ENCODE measurements at regions not wholly inside any gene's neighbourhood (a gene's known extent, or its start where the extent isn't known, plus 50 kb on each side); places are given as distances from the start of the nearest gene placed in this dataset.

DNA sequence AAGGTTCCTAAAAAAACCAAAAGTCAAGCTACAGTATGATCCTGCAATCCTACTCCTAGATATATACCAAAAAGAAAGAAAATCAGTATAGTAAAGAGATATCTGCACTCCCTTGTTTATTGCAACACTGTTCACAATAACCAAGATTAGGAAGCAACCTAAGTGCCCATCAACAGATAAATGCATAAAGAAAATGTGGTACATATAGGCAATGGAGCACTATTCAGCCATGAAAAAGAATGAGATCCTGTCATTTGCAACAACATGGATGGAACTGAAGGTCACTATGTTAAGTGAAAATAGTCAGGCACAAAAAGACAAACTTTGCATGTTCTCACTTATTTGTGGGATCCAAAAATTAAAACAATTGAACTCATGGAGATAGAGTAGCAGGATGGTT lies 1159.5 kb upstream of the AUTS2 start:
- H3K4me3 ChIP-seq (ENCODE audit: low read depth, low read length) = no peak overlapping the region
- H3K36me3 ChIP-seq = no peaks in the 10 kb centered on the region
- TF ChIP-seq, protein P1, sequence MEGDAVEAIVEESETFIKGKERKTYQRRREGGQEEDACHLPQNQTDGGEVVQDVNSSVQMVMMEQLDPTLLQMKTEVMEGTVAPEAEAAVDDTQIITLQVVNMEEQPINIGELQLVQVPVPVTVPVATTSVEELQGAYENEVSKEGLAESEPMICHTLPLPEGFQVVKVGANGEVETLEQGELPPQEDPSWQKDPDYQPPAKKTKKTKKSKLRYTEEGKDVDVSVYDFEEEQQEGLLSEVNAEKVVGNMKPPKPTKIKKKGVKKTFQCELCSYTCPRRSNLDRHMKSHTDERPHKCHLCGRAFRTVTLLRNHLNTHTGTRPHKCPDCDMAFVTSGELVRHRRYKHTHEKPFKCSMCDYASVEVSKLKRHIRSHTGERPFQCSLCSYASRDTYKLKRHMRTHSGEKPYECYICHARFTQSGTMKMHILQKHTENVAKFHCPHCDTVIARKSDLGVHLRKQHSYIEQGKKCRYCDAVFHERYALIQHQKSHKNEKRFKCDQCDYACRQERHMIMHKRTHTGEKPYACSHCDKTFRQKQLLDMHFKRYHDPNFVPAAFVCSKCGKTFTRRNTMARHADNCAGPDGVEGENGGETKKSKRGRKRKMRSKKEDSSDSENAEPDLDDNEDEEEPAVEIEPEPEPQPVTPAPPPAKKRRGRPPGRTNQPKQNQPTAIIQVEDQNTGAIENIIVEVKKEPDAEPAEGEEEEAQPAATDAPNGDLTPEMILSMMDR (IDR thresholded peaks at IDR 0.05; ENCODE audit: low read depth, low read length) = no peak
- H3K27ac ChIP-seq = no peak overlapping the region
- no peaks in the 10 kb centered on the region for H3K27me3 ChIP-seq (ENCODE audit: insufficient read depth, low read depth, severe bottlenecking)
- DNase-seq = no peak
- H3K9me3 ChIP-seq (ENCODE audit: severe bottlenecking) = no peaks in the 10 kb centered on the region

- TF ChIP-seq, protein P1 (IDR thresholded peaks at IDR 0.05; ENCODE audit: low read depth, low read length) = no peak
- DNase-seq = no peak
- H3K9me3 ChIP-seq (ENCODE audit: severe bottlenecking) = no peaks in the 10 kb centered on the region
- no peaks in the 10 kb centered on the region for H3K27me3 ChIP-seq (ENCODE audit: insufficient read depth, low read depth, severe bottlenecking)
- H3K4me3 ChIP-seq (ENCODE audit: low read depth, low read length) = no peak overlapping the region
- H3K36me3 ChIP-seq = no peaks in the 10 kb centered on the region
- H3K27ac ChIP-seq = no peak overlapping the region
Observed at GRCh38 chr7:68439897-68440296, 1158.4 kb upstream of the AUTS2 start.

DNA sequence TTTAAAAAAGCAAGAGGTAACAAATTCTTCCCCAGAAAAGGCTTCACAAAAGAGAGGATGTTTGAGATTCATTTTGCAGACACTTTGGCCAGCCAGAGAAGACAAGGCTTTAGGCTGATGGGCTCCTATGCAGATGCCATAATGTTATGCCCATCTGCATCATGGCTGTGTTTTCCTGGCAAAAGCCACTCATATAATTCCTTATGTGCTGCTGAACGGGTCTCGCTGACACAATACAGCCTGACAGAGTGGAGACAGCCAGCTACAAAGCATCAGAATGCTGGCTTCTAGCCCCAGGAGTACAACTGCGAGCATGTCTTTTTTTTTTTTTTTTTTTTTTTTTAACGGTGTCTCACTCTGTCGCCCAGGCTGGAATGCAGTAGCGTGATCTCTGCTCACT lies 1157.4 kb upstream of the AUTS2 start:
- DNase-seq = no peak

DNA sequence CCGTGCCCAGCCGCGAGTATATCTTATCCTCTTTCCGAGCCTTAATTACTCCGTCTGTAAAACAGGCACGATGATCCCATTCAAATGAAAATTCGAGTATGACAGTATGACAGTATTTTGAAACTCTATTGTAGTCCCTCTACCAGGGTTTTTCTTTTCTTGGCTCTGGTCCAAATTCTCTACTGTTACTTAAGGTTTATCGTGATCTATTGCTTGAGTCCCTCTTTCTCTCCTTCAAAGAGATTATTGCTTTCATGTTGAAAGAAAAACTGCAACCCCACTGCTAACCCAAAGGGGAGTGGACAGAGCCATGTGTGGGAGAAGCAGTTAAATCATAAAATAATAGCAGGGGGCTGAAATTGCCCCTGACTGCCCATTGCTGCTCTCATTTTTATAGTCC lies 1156.6 kb upstream of the AUTS2 start:
- DNase-seq = no peak
- H3K4me3 ChIP-seq (ENCODE audit: low read depth, low read length) = no peak overlapping the region
- H3K36me3 ChIP-seq = no peaks in the 10 kb centered on the region
- H3K27me3 ChIP-seq (ENCODE audit: insufficient read depth, low read depth, severe bottlenecking) = no peaks in the 10 kb centered on the region
- TF ChIP-seq, protein P1 (IDR thresholded peaks at IDR 0.05; ENCODE audit: low read depth, low read length) = no peak
- H3K9me3 ChIP-seq (ENCODE audit: severe bottlenecking) = no peaks in the 10 kb centered on the region
- no peak overlapping the region for H3K27ac ChIP-seq

More for the DNA sequence above, 1157.4 kb upstream of the AUTS2 start:
- TF ChIP-seq, protein P1 (IDR thresholded peaks at IDR 0.05; ENCODE audit: low read depth, low read length) = no peak
- Histone ChIP-seq H3K36me3 (no peaks in the 10 kb centered on the region), H3K27ac (no peak overlapping the region), H3K27me3 (ENCODE audit: insufficient read depth, low read depth, severe bottlenecking) (no peaks in the 10 kb centered on the region), H3K4me3 (ENCODE audit: low read depth, low read length) (no peak overlapping the region), H3K9me3 (ENCODE audit: severe bottlenecking) (no peaks in the 10 kb centered on the region)

DNA sequence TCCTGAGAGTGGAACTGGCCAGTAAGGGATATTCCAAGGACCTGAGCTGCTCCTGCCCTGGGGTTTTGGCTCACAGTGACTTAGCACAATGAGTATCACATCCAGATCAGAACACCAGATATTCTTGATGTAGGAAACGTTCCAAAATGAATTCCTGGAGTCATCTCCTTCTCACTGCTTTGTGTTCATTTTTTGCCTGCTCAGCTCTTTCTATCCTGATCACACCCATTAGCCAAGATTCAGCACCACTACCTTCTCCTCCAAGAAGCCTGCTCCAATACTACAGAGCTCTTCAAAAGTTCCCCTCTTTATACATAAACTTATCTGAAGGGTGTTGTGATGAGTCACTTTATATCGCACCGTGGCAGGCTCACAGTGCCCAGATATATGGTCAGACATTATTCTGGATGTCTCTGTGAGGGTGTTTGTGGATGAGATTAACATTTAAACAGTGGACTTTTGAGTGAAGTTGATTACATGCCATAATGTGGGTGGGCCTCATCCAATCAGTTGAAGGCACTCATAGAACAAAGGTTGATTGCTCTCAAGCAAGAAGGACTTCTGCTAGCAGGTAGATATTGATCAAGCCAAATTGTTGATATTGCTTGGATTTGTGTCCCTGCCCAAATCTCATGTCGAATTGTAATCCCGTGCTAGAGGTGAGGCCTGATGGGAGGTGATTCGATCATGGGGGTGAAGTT lies 1155.2 kb upstream of the AUTS2 start:
- Histone ChIP-seq H3K9me3 (ENCODE audit: severe bottlenecking) (no peaks in the 10 kb centered on the region), H3K4me3 (ENCODE audit: low read depth, low read length) (no peak overlapping the region), H3K27me3 (ENCODE audit: insufficient read depth, low read depth, severe bottlenecking) (no peaks in the 10 kb centered on the region), H3K36me3 (no peaks in the 10 kb centered on the region), H3K27ac (no peak overlapping the region)
- TF ChIP-seq, protein P1 (IDR thresholded peaks at IDR 0.05; ENCODE audit: low read depth, low read length) = no peak
- no peak for DNase-seq

DNA sequence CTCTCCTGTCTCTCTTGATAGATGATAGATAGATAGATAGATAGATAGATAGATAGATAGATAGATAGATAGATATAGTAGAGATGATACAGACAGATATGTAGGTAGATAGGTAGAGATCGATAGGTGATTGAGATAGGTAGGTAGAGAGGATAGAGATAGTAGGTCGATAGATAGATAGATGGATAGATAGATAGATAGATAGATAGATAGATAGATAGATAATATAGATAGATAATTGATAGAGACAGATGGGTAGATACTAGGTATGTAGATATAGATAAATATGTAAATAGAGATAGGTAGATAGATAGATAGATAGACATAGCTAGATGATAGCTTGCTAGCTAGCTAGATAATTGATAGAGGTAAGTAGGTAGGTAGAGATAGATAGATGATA lies 1154.2 kb upstream of the AUTS2 start:
- Histone ChIP-seq H3K4me3 (ENCODE audit: low read depth, low read length) (no peak overlapping the region), H3K9me3 (ENCODE audit: severe bottlenecking) (no peaks in the 10 kb centered on the region), H3K27me3 (ENCODE audit: insufficient read depth, low read depth, severe bottlenecking) (no peaks in the 10 kb centered on the region), H3K27ac (no peak overlapping the region), H3K36me3 (no peaks in the 10 kb centered on the region)
- TF ChIP-seq, protein P1 (IDR thresholded peaks at IDR 0.05; ENCODE audit: low read depth, low read length) = no peak
- DNase-seq = no peak
